K562 (cell line): ENCODE measurements at regions not wholly inside any gene's neighbourhood (a gene's known extent, or its start where the extent isn't known, plus 50 kb on each side); places are given as distances from the start of the nearest gene placed in this dataset.

Experiments
- CREM ChIP-seq: IDR thresholded peaks from 2 replicates; pipeline ENCODE4 v1.6.1; 2014; ENCODE audit warnings: antibody characterized with exemption, low read depth
- CTCF ChIP-seq, 3 experiments: IDR thresholded peaks in 2 of 3; conservative IDR thresholded peaks in 1 of 3; 2 replicates each; pipeline ENCODE4 v1.5.1; 2011 to 2012; ENCODE audit warnings: low read length in 3 of 3, mild to moderate bottlenecking in 3 of 3, control low read depth in 2 of 3, improper control_type of control experiment in 1 of 3, inconsistent platforms in 1 of 3, low read depth in 1 of 3, mixed read lengths in 1 of 3, moderate library complexity in 1 of 3; ENCODE audit not compliant: insufficient read depth in 2 of 3
- ELK1 ChIP-seq: sonication (generic); formaldehyde crosslinking; IDR thresholded peaks from 2 replicates; pipeline ENCODE4 v1.8.1; 2022; ENCODE audit warnings: missing genetic modification reagents
- EZH2 ChIP-seq: IDR thresholded peaks from 2 replicates; pipeline ENCODE4 v1.6.1; 2012; ENCODE audit warnings: low read depth, mild to moderate bottlenecking, inconsistent platforms, low read length, borderline replicate concordance
- KLF13 ChIP-seq: fragments of 450-650 bp; IDR thresholded peaks from 2 replicates; pipeline ENCODE4 v1.6.1; 2016; ENCODE audit warnings: missing genetic modification characterization, low read depth, mild to moderate bottlenecking, missing compliant biosample characterization, moderate library complexity, borderline replicate concordance
- KLF16 ChIP-seq: IDR thresholded peaks from 2 replicates; pipeline ENCODE4 v1.6.1; 2016; ENCODE audit warnings: antibody characterized with exemption
- NEUROD1 ChIP-seq: fragments of 150-350 bp; IDR thresholded peaks from 2 replicates; pipeline ENCODE4 v1.6.1; 2014; ENCODE audit warnings: borderline replicate concordance, low read length, low read depth; ENCODE audit not compliant: partially characterized antibody
- NR3C1 ChIP-seq: sonication (generic); formaldehyde crosslinking; IDR thresholded peaks from 2 replicates; pipeline ENCODE4 v1.8.1; 2022; ENCODE audit warnings: missing genetic modification reagents
- PML ChIP-seq: IDR thresholded peaks from 2 replicates; pipeline ENCODE4 v1.6.1; 2012; ENCODE audit warnings: low read length, inconsistent platforms
- POLR2AphosphoS5 ChIP-seq: IDR thresholded peaks from 2 replicates; pipeline ENCODE4 v1.6.1; 2011; ENCODE audit warnings: mild to moderate bottlenecking, low read depth, low read length, moderate library complexity; ENCODE audit not compliant: control insufficient read depth, insufficient read depth
- RFX1 ChIP-seq: fragments of 450-650 bp; IDR thresholded peaks from 2 replicates; pipeline ENCODE4 v1.6.1; 2016; ENCODE audit warnings: mild to moderate bottlenecking, moderate library complexity

GRCh38 chr2:15687243-15687642 is 95.6 kb downstream of the DDX1 start:
- no peak for TF ChIP-seq EZH2
- no peak for TF ChIP-seq POLR2AphosphoS5
- TF ChIP-seq KLF13: no peak
- no peak for TF ChIP-seq RFX1
- no peak for TF ChIP-seq CTCF (IDR thresholded peaks at IDR 0.05 in 2 of 3, conservative IDR thresholded peaks at IDR 0.05 in 1 of 3; ENCODE audit: insufficient read depth in 2 of 3, low read depth in 1 of 3, low read length in 3 of 3)
- no peak for TF ChIP-seq NEUROD1
- no peak for TF ChIP-seq ELK1 (CRISPR knock-in tag)
- TF ChIP-seq CREM: no peak
- no peak for TF ChIP-seq PML
- no peak for TF ChIP-seq KLF16
- TF ChIP-seq NR3C1: no peak
